ENCODE measurements at regions not wholly inside any gene's neighbourhood (a gene's known extent, or its start where the extent isn't known, plus 50 kb on each side); places are given as distances from the start of the nearest gene placed in this dataset.
"Not testable (repeated sequence)": the region's sequence is repeated elsewhere in the genome, so short reads cannot be mapped to it uniquely, and the experiment has no call there.

- CTCF ChIA-PET, result interaction anchor here (0.7 kb wide), 1 partner anchor 330 kb away, joined by 3 read pairs; no protein-coding TSS in a partner anchor
- DNase-seq (ENCODE audit: low spot score), result no peak
- no TSS peak for BruUV-seq (replicated peaks)
Measured at GRCh38 chr5:17121776-17122175, 95.7 kb upstream of the BASP1 start.

GRCh38 chr5:17123010-17123409, 94.4 kb upstream of the BASP1 start:
- intact Hi-C loops (cut with micrococcal nuclease; ENCODE audit: unreplicated experiment), result no loop called here
- Histone ChIP-seq H3K27me3 (replicated peaks; ENCODE audit: insufficient read depth, low read depth, low read length, poor library complexity) (no peaks in the 10 kb centered on the region), H3K9me3 (ENCODE audit: low read depth, low read length, poor library complexity, severe bottlenecking) (no peaks in the 10 kb centered on the region), H3K4me3 (ENCODE audit: low read depth, low read length, poor library complexity, severe bottlenecking) (no peak overlapping the region), H3K4me1 (ENCODE audit: insufficient read depth, low read length, poor library complexity, severe bottlenecking) (peaks cover 9% of the 10 kb centered on the region), H3K27ac (ENCODE audit: low read depth, low read length, poor library complexity, severe bottlenecking) (no peak overlapping the region), H3K36me3 (ENCODE audit: insufficient read depth, low read length, poor library complexity, severe bottlenecking) (no peaks in the 10 kb centered on the region)
- ChIA-PET CTCF (no interaction called here), POLR2A (ENCODE audit: low non-redundant PET) (no interaction called here)
- TF ChIP-seq CTCF (conservative IDR thresholded peaks at IDR 0.05; ENCODE audit: low read depth, low read length), result no peak
- no peak for TF ChIP-seq EZH2 (IDR thresholded peaks at IDR 0.05; ENCODE audit: borderline replicate concordance, low read depth, low read length, poor library complexity, severe bottlenecking)
- no peak for DNase-seq (ENCODE audit: low spot score)
- no TSS peak for BruUV-seq (replicated peaks)

More at GRCh38 chr5:17121776-17122175, 95.7 kb upstream of the BASP1 start:
- no peak for TF ChIP-seq EZH2 (IDR thresholded peaks at IDR 0.05; ENCODE audit: borderline replicate concordance, low read depth, low read length, poor library complexity, severe bottlenecking)
- no peak for TF ChIP-seq CTCF (conservative IDR thresholded peaks at IDR 0.05; ENCODE audit: low read depth, low read length)
- Histone ChIP-seq H3K27ac (ENCODE audit: low read depth, low read length, poor library complexity, severe bottlenecking) (no peak overlapping the region), H3K4me3 (ENCODE audit: low read depth, low read length, poor library complexity, severe bottlenecking) (no peak overlapping the region), H3K4me1 (ENCODE audit: insufficient read depth, low read length, poor library complexity, severe bottlenecking) (peaks cover 11% of the 10 kb centered on the region), H3K27me3 (replicated peaks; ENCODE audit: insufficient read depth, low read depth, low read length, poor library complexity) (no peaks in the 10 kb centered on the region), H3K36me3 (ENCODE audit: insufficient read depth, low read length, poor library complexity, severe bottlenecking) (no peaks in the 10 kb centered on the region), H3K9me3 (ENCODE audit: low read depth, low read length, poor library complexity, severe bottlenecking) (no peaks in the 10 kb centered on the region)
- POLR2A ChIA-PET (ENCODE audit: low non-redundant PET), result no interaction called here
- intact Hi-C loops (cut with micrococcal nuclease; ENCODE audit: unreplicated experiment), result no loop called here

GRCh38 chr5:17123773-17124172, 93.7 kb upstream of the BASP1 start:
- H3K27me3 ChIP-seq (replicated peaks; ENCODE audit: insufficient read depth, low read depth, low read length, poor library complexity); H3K27ac ChIP-seq (ENCODE audit: low read depth, low read length, poor library complexity, severe bottlenecking); BruUV-seq (replicated peaks); DNase-seq (ENCODE audit: low spot score); intact Hi-C loops (cut with micrococcal nuclease; ENCODE audit: unreplicated experiment); H3K4me1 ChIP-seq (ENCODE audit: insufficient read depth, low read length, poor library complexity, severe bottlenecking); H3K4me3 ChIP-seq (ENCODE audit: low read depth, low read length, poor library complexity, severe bottlenecking); POLR2A ChIA-PET (ENCODE audit: low non-redundant PET); H3K9me3 ChIP-seq (ENCODE audit: low read depth, low read length, poor library complexity, severe bottlenecking); H3K36me3 ChIP-seq (ENCODE audit: insufficient read depth, low read length, poor library complexity, severe bottlenecking); CTCF ChIA-PET: not testable (repeated sequence)

- peaks cover 15% of the 10 kb centered on the region for H3K4me1 ChIP-seq (ENCODE audit: insufficient read depth, low read length, poor library complexity, severe bottlenecking)
- CTCF ChIA-PET, result no interaction called here
- no TSS peak for BruUV-seq (replicated peaks)
- POLR2A ChIA-PET (ENCODE audit: low non-redundant PET), result interaction anchor here (0.6 kb wide), 1 partner anchor 897 kb away, joined by 4 read pairs; no protein-coding TSS in a partner anchor
- H3K9me3 ChIP-seq (ENCODE audit: low read depth, low read length, poor library complexity, severe bottlenecking), result no peaks in the 10 kb centered on the region
- H3K36me3 ChIP-seq (ENCODE audit: insufficient read depth, low read length, poor library complexity, severe bottlenecking), result no peaks in the 10 kb centered on the region
- no peak for DNase-seq (ENCODE audit: low spot score)
- TF ChIP-seq CTCF (conservative IDR thresholded peaks at IDR 0.05; ENCODE audit: low read depth, low read length), result no peak
- no peak for TF ChIP-seq EZH2 (IDR thresholded peaks at IDR 0.05; ENCODE audit: borderline replicate concordance, low read depth, low read length, poor library complexity, severe bottlenecking)
- no peaks in the 10 kb centered on the region for H3K27me3 ChIP-seq (replicated peaks; ENCODE audit: insufficient read depth, low read depth, low read length, poor library complexity)
- H3K27ac ChIP-seq (ENCODE audit: low read depth, low read length, poor library complexity, severe bottlenecking), result no peak overlapping the region
- H3K4me3 ChIP-seq (ENCODE audit: low read depth, low read length, poor library complexity, severe bottlenecking), result no peak overlapping the region
- intact Hi-C loops (cut with micrococcal nuclease; ENCODE audit: unreplicated experiment), result no loop called here
Measured at GRCh38 chr5:17127743-17128231, 89.6 kb upstream of the BASP1 start.
